HEK293 (cell line): ENCODE measurements at regions not wholly inside any gene's neighbourhood (a gene's known extent, or its start where the extent isn't known, plus 50 kb on each side); places are given as distances from the start of the nearest gene placed in this dataset.
A peak's percentile ranks its signal among the peaks of the same experiment; 100 is the strongest.

Source experiments
- CTCF ChIA-PET: fragments of 350-600 bp; formaldehyde crosslinking; extraction: SDS; loops from one replicate; lab custom pipeline; 2021; ENCODE audit warnings: antibody characterized with exemption; lab: Yijun Ruan, JAX
- POLR2A ChIA-PET: fragments of 300-600 bp; formaldehyde crosslinking; extraction: SDS; loops from one replicate; lab custom pipeline; 2020; ENCODE audit warnings: antibody characterized with exemption, inconsistent platforms; lab: Yijun Ruan, JAX
- H3K27ac ChIP-seq: fragments of 200-500 bp; sonication (Bioruptor generic); 2 replicates; pipeline ENCODE4 v1.5.1; 2014; ENCODE audit warnings: low read depth, low read length, control low read depth, inconsistent platforms; ENCODE audit errors: extremely low read depth
- H3K36me3 ChIP-seq, 2 experiments: fragments of 200-500 bp in 1 of 2; sonication (Bioruptor generic) in 1 of 2; 1 replicate in 1 of 2; 2 replicates in 1 of 2; pipeline ENCODE4 v1.5.1; 2014 to 2017; ENCODE audit warnings: inconsistent platforms in 2 of 2, low read length in 2 of 2; ENCODE audit not compliant: control insufficient read depth in 2 of 2, insufficient read depth in 1 of 2
- H3K4me1 ChIP-seq: fragments of 200-500 bp; sonication (Bioruptor generic); 2 replicates; pipeline ENCODE4 v1.5.1; 2014; ENCODE audit warnings: mild to moderate bottlenecking, low read length, inconsistent platforms; ENCODE audit not compliant: control insufficient read depth, insufficient read depth
- H3K4me3 ChIP-seq: 2 replicates; pipeline ENCODE4 v1.5.1; 2011; ENCODE audit warnings: low read depth, mild to moderate bottlenecking, control low read depth, low read length, moderate library complexity
- H3K9me3 ChIP-seq: fragments of 200-500 bp; sonication (Bioruptor generic); 2 replicates; pipeline ENCODE4 v1.5.1; 2014; ENCODE audit warnings: low read depth, low read length, inconsistent platforms; ENCODE audit not compliant: control insufficient read depth, insufficient read depth
- AEBP2 ChIP-seq: fragments of 450-650 bp; formaldehyde crosslinking; IDR thresholded peaks from 2 replicates; pipeline ENCODE4 v1.5.1; 2016; ENCODE audit warnings: missing biosample characterization, missing genetic modification characterization, borderline replicate concordance
- IKZF3 ChIP-seq: fragments of 450-650 bp; IDR thresholded peaks from 2 replicates; pipeline ENCODE4 v1.5.0; 2018; ENCODE audit warnings: missing biosample characterization, mild to moderate bottlenecking, missing genetic modification characterization, moderate library complexity
- KLF10 ChIP-seq: fragments of 450-650 bp; IDR thresholded peaks from 2 replicates; pipeline ENCODE4 v1.5.1; 2018; ENCODE audit warnings: missing biosample characterization, mild to moderate bottlenecking, missing genetic modification characterization
- ZFHX2 ChIP-seq: fragments of 450-650 bp; formaldehyde crosslinking; conservative IDR thresholded peaks from 2 replicates; pipeline ENCODE4 v1.5.1; 2016; ENCODE audit warnings: missing biosample characterization, missing genetic modification characterization
- ZFP37 ChIP-seq: fragments of 450-650 bp; formaldehyde crosslinking; IDR thresholded peaks from 2 replicates; pipeline ENCODE4 v1.5.1; 2016; ENCODE audit warnings: missing biosample characterization, missing genetic modification characterization
- ZIC2 ChIP-seq: fragments of 450-650 bp; formaldehyde crosslinking; IDR thresholded peaks from 2 replicates; pipeline ENCODE4 v1.5.1; 2016; ENCODE audit warnings: missing biosample characterization, missing genetic modification characterization
- ZNF211 ChIP-seq: fragments of 450-650 bp; formaldehyde crosslinking; IDR thresholded peaks from 2 replicates; pipeline ENCODE4 v1.5.1; 2016; ENCODE audit warnings: low read depth, missing biosample characterization, missing genetic modification characterization
- ZNF23 ChIP-seq: fragments of 450-650 bp; formaldehyde crosslinking; IDR thresholded peaks from 2 replicates; pipeline ENCODE4 v1.5.1; 2016; ENCODE audit warnings: missing biosample characterization, missing genetic modification characterization, borderline replicate concordance
- ZNF521 ChIP-seq: fragments of 450-650 bp; formaldehyde crosslinking; IDR thresholded peaks from 2 replicates; pipeline ENCODE4 v1.5.1; 2017; ENCODE audit warnings: missing biosample characterization, mild to moderate bottlenecking, missing genetic modification characterization
- ZNF621 ChIP-seq: fragments of 450-650 bp; formaldehyde crosslinking; IDR thresholded peaks from 2 replicates; pipeline ENCODE4 v1.5.1; 2017; ENCODE audit warnings: missing biosample characterization, missing genetic modification characterization
- ZNF768 ChIP-seq: fragments of 450-650 bp; formaldehyde crosslinking; IDR thresholded peaks from 2 replicates; pipeline ENCODE4 v1.5.1; 2018; ENCODE audit warnings: missing biosample characterization, mild to moderate bottlenecking, missing genetic modification characterization
- ZSCAN18 ChIP-seq: fragments of 450-650 bp; formaldehyde crosslinking; IDR thresholded peaks from 2 replicates; pipeline ENCODE4 v1.5.1; 2016; ENCODE audit warnings: missing biosample characterization, missing genetic modification characterization
- ZXDB ChIP-seq: fragments of 450-650 bp; formaldehyde crosslinking; IDR thresholded peaks from 2 replicates; pipeline ENCODE4 v1.5.1; 2016; ENCODE audit warnings: missing biosample characterization, missing genetic modification characterization
- TF ChIP-seq, protein P1 (sequence below): IDR thresholded peaks from 2 replicates; pipeline ENCODE4 v1.6.1; 2011; ENCODE audit warnings: mild to moderate bottlenecking, low read depth, low read length, borderline replicate concordance

DNA sequence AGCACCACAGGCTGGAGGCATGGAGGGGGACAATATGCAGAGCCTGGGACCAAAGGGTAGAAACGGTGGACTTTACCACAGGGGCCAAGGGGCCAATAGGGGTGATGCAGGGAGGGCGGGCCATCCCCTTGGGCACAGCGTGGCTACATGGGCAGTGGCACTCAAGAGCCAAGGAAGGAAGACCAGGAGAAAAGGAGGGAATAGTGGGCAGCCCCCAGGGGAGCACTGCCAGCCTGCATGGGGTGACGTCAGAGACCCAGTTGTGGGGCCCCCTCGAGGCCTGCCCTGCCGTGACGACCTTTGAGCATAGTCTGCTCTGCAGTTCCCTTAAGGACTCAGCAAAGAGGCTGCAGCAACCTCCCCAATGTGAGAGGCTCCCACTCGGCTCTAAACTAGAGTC is 95.5 kb upstream of the TMPRSS2 start:
- Histone ChIP-seq H3K4me3 (no peak overlapping the region), H3K9me3 (no peaks in the 10 kb centered on the region), H3K36me3 (no peaks in the 10 kb centered on the region), H3K27ac (no peak overlapping the region), H3K4me1 (no peaks in the 10 kb centered on the region)
- ChIA-PET POLR2A (no interaction called here), CTCF (interaction anchor here (2.7 kb wide), 1 partner anchor 213 kb away, joined by 12 read pairs; no protein-coding TSS in a partner anchor)
- TF ChIP-seq ZNF23 (tag by site-specific recombination) (no peak), IKZF3 (tag by site-specific recombination) (no peak), AEBP2 (no peak), ZNF621 (tag by site-specific recombination) (no peak), ZFHX2 (tag by site-specific recombination) (no peak), ZXDB (no peak)
- TF ChIP-seq, protein P1, sequence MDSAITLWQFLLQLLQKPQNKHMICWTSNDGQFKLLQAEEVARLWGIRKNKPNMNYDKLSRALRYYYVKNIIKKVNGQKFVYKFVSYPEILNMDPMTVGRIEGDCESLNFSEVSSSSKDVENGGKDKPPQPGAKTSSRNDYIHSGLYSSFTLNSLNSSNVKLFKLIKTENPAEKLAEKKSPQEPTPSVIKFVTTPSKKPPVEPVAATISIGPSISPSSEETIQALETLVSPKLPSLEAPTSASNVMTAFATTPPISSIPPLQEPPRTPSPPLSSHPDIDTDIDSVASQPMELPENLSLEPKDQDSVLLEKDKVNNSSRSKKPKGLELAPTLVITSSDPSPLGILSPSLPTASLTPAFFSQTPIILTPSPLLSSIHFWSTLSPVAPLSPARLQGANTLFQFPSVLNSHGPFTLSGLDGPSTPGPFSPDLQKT: no peak

GRCh38 chr21:41602531-41602930 is 94.6 kb upstream of the TMPRSS2 start:
- Histone ChIP-seq H3K4me3 (no peak overlapping the region), H3K9me3 (no peaks in the 10 kb centered on the region)
- POLR2A ChIA-PET: no interaction called here
- TF ChIP-seq ZFP37 (no peak), ZNF211 (no peak), ZNF521 (no peak), ZIC2 (tag by site-specific recombination) (no peak), ZSCAN18 (tag by site-specific recombination) (no peak)
- TF ChIP-seq, all 188 proteins: peak for 0
- CTCF ChIA-PET: interaction anchor here (0.6 to 2.7 kb wide), 4 partner anchors 8 to 214 kb away, joined by 3 to 12 read pairs (median 9); no protein-coding TSS in a partner anchor
- Histone ChIP-seq H3K27ac (no peak overlapping the region), H3K4me1 (no peaks in the 10 kb centered on the region), H3K36me3 (no peaks in the 10 kb centered on the region)

DNA sequence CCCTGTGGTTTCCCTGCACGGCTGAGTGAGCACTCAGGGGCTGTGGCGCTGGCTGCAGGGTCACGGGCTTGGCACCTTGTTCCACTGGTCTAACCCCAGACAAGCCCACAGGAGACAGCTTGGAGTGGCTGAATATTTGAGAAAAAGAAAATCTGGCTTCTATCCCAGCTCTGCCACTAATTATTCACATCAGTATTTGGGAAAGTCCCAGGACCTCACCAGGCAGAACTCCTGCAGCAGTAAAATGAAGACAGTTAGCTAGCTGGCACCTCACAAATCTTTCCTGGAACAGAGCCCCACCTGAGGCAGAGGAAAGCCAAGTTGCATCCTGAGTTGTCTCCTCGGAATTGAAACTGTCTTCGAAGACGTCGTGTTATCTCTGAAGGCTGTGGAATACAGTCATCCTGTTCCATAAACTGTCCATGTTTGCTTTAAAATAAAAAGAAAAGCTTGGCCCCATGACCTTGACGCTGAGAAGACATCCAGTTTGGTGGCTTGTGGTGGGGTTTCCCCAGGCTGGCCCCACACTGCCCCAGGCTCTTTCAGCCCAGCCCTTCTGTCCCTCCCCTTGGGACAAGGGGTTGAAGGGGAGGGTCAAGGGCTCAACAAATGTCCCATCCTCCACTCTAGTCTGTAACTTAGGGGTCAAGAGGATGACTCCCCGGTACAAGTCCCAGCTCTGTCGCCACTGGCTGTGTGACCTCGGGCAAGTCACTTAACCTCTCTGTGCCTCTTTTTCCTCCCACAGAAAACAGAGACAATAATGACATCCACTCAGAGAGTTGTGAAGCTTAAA is 93.8 kb upstream of the TMPRSS2 start:
- Histone ChIP-seq H3K9me3 (no peaks in the 10 kb centered on the region), H3K36me3 (no peaks in the 10 kb centered on the region), H3K4me1 (no peaks in the 10 kb centered on the region), H3K27ac (no peak overlapping the region)
- CTCF ChIA-PET: interaction anchor here (0.5 to 2.7 kb wide), 8 partner anchors 8 to 516 kb away, joined by 3 to 12 read pairs (median 6); no protein-coding TSS in a partner anchor
- POLR2A ChIA-PET: interaction anchor here (1.1 kb wide), 1 partner anchor 599 kb away, joined by 3 read pairs; no protein-coding TSS in a partner anchor
- TF ChIP-seq ZNF768 (peak; percentile 95), ZFP37 (no peak), KLF10 (tag by site-specific recombination) (no peak)
- TF ChIP-seq, all 188 proteins: peak for 1
- H3K4me3 ChIP-seq: no peak overlapping the region
